Neuronal stem cell (in vitro differentiated cells): ENCODE measurements at regions not wholly inside any gene's neighbourhood (a gene's known extent, or its start where the extent isn't known, plus 50 kb on each side); places are given as distances from the start of the nearest gene placed in this dataset.

Experiments used
- DNase-seq: peaks from one replicate; pipeline ENCODE4 v3.0.0-alpha.2; 2013; ENCODE audit warnings: low spot score
- H2AFZ ChIP-seq: one replicate; pipeline ENCODE4 v1.6.1; 2013; ENCODE audit warnings: mild to moderate bottlenecking, low read length, inconsistent platforms
- H2AK5ac ChIP-seq: 2 replicates; pipeline ENCODE4 v1.6.1; 2013; ENCODE audit warnings: low read depth, mild to moderate bottlenecking, inconsistent platforms, low read length, moderate library complexity, mixed read lengths
- H2BK120ac ChIP-seq: 2 replicates; pipeline ENCODE4 v1.6.1; 2013; ENCODE audit warnings: low read depth, mild to moderate bottlenecking, inconsistent platforms, low read length, moderate library complexity, mixed read lengths
- H2BK12ac ChIP-seq: one replicate; pipeline ENCODE4 v1.6.1; 2013; ENCODE audit warnings: low read length, inconsistent platforms
- H2BK15ac ChIP-seq: 2 replicates; pipeline ENCODE4 v1.6.1; 2013; ENCODE audit warnings: mild to moderate bottlenecking, low read length, inconsistent platforms, mixed read lengths
- H2BK5ac ChIP-seq: one replicate; pipeline ENCODE4 v1.6.1; 2013; ENCODE audit warnings: inconsistent platforms, mild to moderate bottlenecking, low read length, moderate library complexity
- H3K14ac ChIP-seq: one replicate; pipeline ENCODE4 v1.6.1; 2013; ENCODE audit warnings: low read length, inconsistent platforms
- H3K18ac ChIP-seq: 2 replicates; pipeline ENCODE4 v1.6.1; 2013; ENCODE audit warnings: low read length, inconsistent platforms
- H3K23ac ChIP-seq: 2 replicates; pipeline ENCODE4 v1.6.1; 2013; ENCODE audit warnings: low read depth, mild to moderate bottlenecking, mixed read lengths, low read length, inconsistent platforms; ENCODE audit not compliant: poor library complexity
- H3K27ac ChIP-seq: replicated peaks from 3 replicates; pipeline ENCODE4 v1.5.1; 2013; ENCODE audit warnings: low read length, inconsistent platforms
- H3K27me3 ChIP-seq, 3 experiments: 2 replicates each; pipeline ENCODE4 v1.6.1; 2013; ENCODE audit warnings: low read length in 3 of 3, mild to moderate bottlenecking in 2 of 3, inconsistent platforms in 1 of 3, low read depth in 1 of 3, mixed read lengths in 1 of 3, moderate library complexity in 1 of 3; ENCODE audit not compliant: control insufficient read depth in 3 of 3, insufficient read depth in 3 of 3
- H3K36me3 ChIP-seq, 2 donors: replicated peaks in 1 of 2; 2 replicates each; pipeline ENCODE4 v1.6.1; 2013; ENCODE audit warnings: low read length in 2 of 2; ENCODE audit not compliant: control insufficient read depth in 2 of 2, insufficient read depth in 2 of 2
- H3K4ac ChIP-seq: 2 replicates; pipeline ENCODE4 v1.6.1; 2013; ENCODE audit warnings: inconsistent platforms, mild to moderate bottlenecking, low read length, moderate library complexity
- H3K4me1 ChIP-seq, 2 donors: 1 replicate in 1 of 2; 2 replicates in 1 of 2; pipeline ENCODE4 v1.6.1; 2013; ENCODE audit warnings: low read length in 2 of 2, low read depth in 1 of 2; ENCODE audit not compliant: control insufficient read depth in 2 of 2, insufficient read depth in 1 of 2
- H3K4me2 ChIP-seq: one replicate; pipeline ENCODE4 v1.6.1; 2013; ENCODE audit warnings: mild to moderate bottlenecking, low read length, inconsistent platforms; ENCODE audit not compliant: insufficient read depth, poor library complexity, severe bottlenecking
- H3K4me3 ChIP-seq, 2 donors: 2 replicates each; pipeline ENCODE4 v1.5.1; 2013; ENCODE audit warnings: low read length in 2 of 2, mild to moderate bottlenecking in 2 of 2, inconsistent platforms in 1 of 2, moderate library complexity in 1 of 2
- H3K79me1 ChIP-seq: one replicate; pipeline ENCODE4 v1.6.1; 2013; ENCODE audit warnings: low read depth, mild to moderate bottlenecking, inconsistent platforms, low read length, moderate library complexity
- H3K9ac ChIP-seq: one replicate; pipeline ENCODE4 v1.6.1; 2013; ENCODE audit warnings: mild to moderate bottlenecking, low read depth, low read length, inconsistent platforms; ENCODE audit not compliant: poor library complexity
- H3K9me3 ChIP-seq, 2 donors: replicated peaks in 1 of 2; 2 replicates each; pipeline versions ENCODE3 to v1.6.1; 2013; ENCODE audit warnings: low read length in 2 of 2, mild to moderate bottlenecking in 2 of 2, inconsistent platforms in 1 of 2, low read depth in 1 of 2, mixed read lengths in 1 of 2, moderate library complexity in 1 of 2; ENCODE audit not compliant: control insufficient read depth in 2 of 2, insufficient read depth in 1 of 2
- H4K8ac ChIP-seq: one replicate; pipeline ENCODE4 v1.6.1; 2013; ENCODE audit warnings: low read depth, mild to moderate bottlenecking, inconsistent platforms, low read length, moderate library complexity
- H4K91ac ChIP-seq: one replicate; pipeline ENCODE4 v1.6.1; 2013; ENCODE audit warnings: low read length, low read depth, mild to moderate bottlenecking, inconsistent platforms; ENCODE audit not compliant: poor library complexity
- WGBS, 2 donors: extraction: QIAGEN DNeasy Blood & Tissue Kit; methylation state at CpG; one replicate each; pipeline ENCODE4 v1.1.7; 2013; ENCODE audit warnings: missing lambda C conversion rate in 2 of 2, mixed read lengths in 1 of 2; ENCODE audit not compliant: insufficient read length in 2 of 2, insufficient replicate concordance in 1 of 2; ENCODE audit errors: extremely low coverage in 2 of 2; 5-methylcytosine and 5-hydroxymethylcytosine counted together

DNA sequence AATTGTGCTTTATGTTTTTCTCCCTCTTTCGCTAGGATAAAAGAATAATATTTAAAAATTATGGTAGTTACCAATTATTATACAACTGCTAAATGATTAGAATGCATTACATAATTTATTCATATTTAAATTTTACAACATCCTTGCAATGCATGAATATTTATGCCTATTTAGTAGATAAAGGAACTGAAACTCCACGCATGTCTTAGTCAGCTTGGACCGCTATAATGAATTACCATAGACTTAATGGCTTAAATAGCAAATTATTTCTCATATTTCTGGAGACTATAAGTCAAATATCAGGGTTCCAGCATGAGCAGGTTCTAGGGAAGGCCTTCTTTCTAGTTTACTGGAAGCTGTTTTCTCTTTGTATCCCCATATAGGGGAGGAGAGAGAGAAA lies 1555.4 kb upstream of the ADGRL3 start:
- H2AFZ ChIP-seq, result no peak overlapping the region
- no peak overlapping the region for H2BK12ac ChIP-seq
- no peaks in the 10 kb centered on the region for H3K27me3 ChIP-seq
- no peak overlapping the region for H2AK5ac ChIP-seq
- no CpG with 5 or more reads among the region's 3 CpGs for WGBS, 2 donors
- no peaks in the 10 kb centered on the region for H3K79me1 ChIP-seq
- no peaks in the 10 kb centered on the region for H3K36me3 ChIP-seq
- no peak overlapping the region for H2BK5ac ChIP-seq
- DNase-seq, result no peak
- H3K4me1 ChIP-seq, result no peaks in the 10 kb centered on the region
- H3K4me2 ChIP-seq, result no peak overlapping the region
- H2BK120ac ChIP-seq, result no peak overlapping the region
- H3K23ac ChIP-seq, result no peak overlapping the region
- H3K18ac ChIP-seq, result no peak overlapping the region
- no peak overlapping the region for H3K27ac ChIP-seq
- no peak overlapping the region for H3K9ac ChIP-seq
- H3K14ac ChIP-seq, result no peak overlapping the region
- no peaks in the 10 kb centered on the region for H3K9me3 ChIP-seq
- no peak overlapping the region for H4K8ac ChIP-seq
- no peak overlapping the region for H3K4ac ChIP-seq
- no peak overlapping the region for H2BK15ac ChIP-seq
- no peak overlapping the region for H3K4me3 ChIP-seq
- H4K91ac ChIP-seq, result no peak overlapping the region

DNA sequence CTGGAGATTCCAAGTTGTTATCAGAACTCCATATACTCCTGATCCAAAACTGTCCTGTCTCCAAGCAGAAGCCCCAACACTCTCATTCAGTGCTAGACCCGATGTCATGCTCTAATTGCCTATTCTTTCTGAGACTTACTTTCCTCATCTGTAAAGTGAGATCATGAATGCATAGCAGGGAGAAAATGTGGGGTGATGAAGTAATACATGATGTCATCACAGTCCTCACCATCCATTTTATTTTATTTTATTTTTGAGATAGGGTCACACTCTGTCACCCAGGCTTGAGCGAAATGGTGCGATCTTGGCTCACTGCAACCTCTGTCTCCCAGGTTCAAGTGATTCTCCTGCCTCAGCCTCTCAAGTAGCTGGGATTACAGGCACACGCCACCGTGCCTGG lies 1554.0 kb upstream of the ADGRL3 start:
- Histone ChIP-seq H4K8ac (no peak overlapping the region), H2BK12ac (no peak overlapping the region), H3K27me3 (no peaks in the 10 kb centered on the region), H3K4me1 (no peaks in the 10 kb centered on the region), H3K4ac (no peak overlapping the region), H3K79me1 (no peaks in the 10 kb centered on the region), H3K18ac (no peak overlapping the region), H3K14ac (no peak overlapping the region), H2BK5ac (no peak overlapping the region), H4K91ac (no peak overlapping the region), H3K9ac (no peak overlapping the region), H2BK120ac (no peak overlapping the region), H2BK15ac (no peak overlapping the region), H3K9me3 (no peaks in the 10 kb centered on the region), H3K23ac (no peak overlapping the region), H3K27ac (no peak overlapping the region), H2AK5ac (no peak overlapping the region), H3K4me3 (no peak overlapping the region), H2AFZ (no peak overlapping the region), H3K36me3 (no peaks in the 10 kb centered on the region), H3K4me2 (no peak overlapping the region)
- no peak for DNase-seq
- WGBS, 2 donors, result no CpG with 5 or more reads among the region's 5 CpGs

DNA sequence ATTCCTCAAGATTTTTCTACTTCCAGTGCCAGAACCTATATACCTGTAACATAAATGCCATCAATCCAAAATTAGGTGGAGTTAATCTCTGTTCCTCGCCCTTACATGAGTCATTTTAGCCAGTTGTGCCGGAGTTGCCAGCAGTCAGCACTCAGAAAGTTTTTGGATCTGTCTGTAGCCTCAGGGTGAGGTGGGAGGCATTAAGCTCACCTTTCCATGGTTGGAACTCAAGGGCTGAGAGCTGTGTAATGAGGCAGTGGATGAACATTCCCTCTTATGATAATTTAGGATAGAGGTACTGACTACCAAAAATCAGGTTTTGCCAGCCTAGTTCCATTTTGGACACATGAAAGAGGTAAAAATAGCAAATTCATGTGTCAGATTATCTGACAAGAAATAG lies 1553.1 kb upstream of the ADGRL3 start:
- Histone ChIP-seq H3K4me3 (no peak overlapping the region), H2AFZ (no peak overlapping the region)
- WGBS, 2 donors, result no CpG with 5 or more reads among the region's 2 CpGs

DNA sequence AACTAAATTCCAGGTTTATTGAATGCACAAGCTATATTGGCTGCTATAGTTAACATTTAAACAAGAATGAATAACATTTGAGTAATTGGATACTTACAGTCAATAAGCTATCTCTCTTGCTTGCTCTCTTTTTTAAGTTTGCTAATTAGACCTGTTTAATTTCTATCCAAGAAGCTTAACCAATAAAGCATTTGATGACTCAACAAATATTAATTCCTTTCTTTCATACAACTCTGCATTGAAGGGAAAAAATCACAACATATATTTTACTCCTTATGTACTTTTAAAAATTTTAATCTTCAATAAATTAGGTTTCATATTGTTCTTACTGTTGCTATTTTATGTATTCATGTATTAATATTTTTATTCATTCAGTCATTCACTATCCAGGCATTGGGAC lies 1552.6 kb upstream of the ADGRL3 start:
- Histone ChIP-seq H3K79me1 (no peaks in the 10 kb centered on the region), H3K4ac (no peak overlapping the region), H2AK5ac (no peak overlapping the region), H3K4me3 (no peak overlapping the region), H3K23ac (no peak overlapping the region), H3K27me3 (no peaks in the 10 kb centered on the region), H3K27ac (no peak overlapping the region), H2BK120ac (no peak overlapping the region), H2AFZ (no peak overlapping the region), H3K36me3 (no peaks in the 10 kb centered on the region), H3K14ac (no peak overlapping the region), H4K91ac (no peak overlapping the region), H3K4me2 (no peak overlapping the region), H3K4me1 (no peaks in the 10 kb centered on the region), H2BK12ac (no peak overlapping the region), H2BK5ac (no peak overlapping the region), H4K8ac (no peak overlapping the region), H3K9me3 (no peaks in the 10 kb centered on the region), H3K9ac (no peak overlapping the region), H3K18ac (no peak overlapping the region), H2BK15ac (no peak overlapping the region)
- DNase-seq, result no peak

More for the DNA sequence above, 1553.1 kb upstream of the ADGRL3 start:
- Histone ChIP-seq H3K14ac (no peak overlapping the region), H4K8ac (no peak overlapping the region), H2AK5ac (no peak overlapping the region), H2BK12ac (no peak overlapping the region), H3K27me3 (no peaks in the 10 kb centered on the region), H3K23ac (no peak overlapping the region), H2BK15ac (no peak overlapping the region), H3K4ac (no peak overlapping the region), H3K79me1 (no peaks in the 10 kb centered on the region), H3K36me3 (no peaks in the 10 kb centered on the region), H3K9ac (no peak overlapping the region), H2BK120ac (no peak overlapping the region), H3K18ac (no peak overlapping the region), H3K27ac (no peak overlapping the region), H3K4me1 (no peaks in the 10 kb centered on the region), H3K4me2 (no peak overlapping the region), H4K91ac (no peak overlapping the region), H3K9me3 (no peaks in the 10 kb centered on the region), H2BK5ac (no peak overlapping the region)
- DNase-seq, result no peak
